Mesenchymal stem cell (in vitro differentiated cells and primary cell): ENCODE measurements at regions not wholly inside any gene's neighbourhood (a gene's known extent, or its start where the extent isn't known, plus 50 kb on each side); places are given as distances from the start of the nearest gene placed in this dataset.
"Not testable (repeated sequence)": the region's sequence is repeated elsewhere in the genome, so short reads cannot be mapped to it uniquely, and the experiment has no call there.

Experiments used
- DNase-seq: peaks from one replicate; pipeline ENCODE4 v3.0.0-alpha.2; 2013
- H2AFZ ChIP-seq: one replicate; pipeline ENCODE4 v1.6.1; 2013; ENCODE audit warnings: low read depth, mild to moderate bottlenecking, control low read depth, inconsistent platforms, low read length, moderate library complexity
- H2AK5ac ChIP-seq: 2 replicates; pipeline ENCODE4 v1.6.1; 2013; ENCODE audit warnings: low read length, moderate library complexity, mild to moderate bottlenecking, inconsistent platforms; ENCODE audit not compliant: severe bottlenecking
- H2BK120ac ChIP-seq: one replicate; pipeline ENCODE4 v1.6.1; 2013; ENCODE audit warnings: low read depth, mild to moderate bottlenecking, inconsistent platforms, low read length, moderate library complexity
- H2BK12ac ChIP-seq, 2 experiments: one replicate each; pipeline ENCODE4 v1.6.1; 2013; ENCODE audit warnings: inconsistent platforms in 2 of 2, low read length in 2 of 2, mild to moderate bottlenecking in 2 of 2, moderate library complexity in 2 of 2, control low read depth in 1 of 2
- H2BK15ac ChIP-seq: one replicate; pipeline ENCODE4 v1.6.1; 2013; ENCODE audit warnings: mild to moderate bottlenecking, low read depth, inconsistent platforms; ENCODE audit not compliant: poor library complexity, severe bottlenecking
- H2BK5ac ChIP-seq: 2 replicates; pipeline ENCODE4 v1.6.1; 2013; ENCODE audit warnings: low read depth, mild to moderate bottlenecking, low read length, control low read depth, inconsistent platforms; ENCODE audit not compliant: poor library complexity, severe bottlenecking
- H3K14ac ChIP-seq, 2 experiments: one replicate each; pipeline ENCODE4 v1.6.1; 2013; ENCODE audit warnings: inconsistent platforms in 2 of 2, low read length in 2 of 2, control low read depth in 1 of 2, mild to moderate bottlenecking in 1 of 2, moderate library complexity in 1 of 2
- H3K18ac ChIP-seq, 2 experiments: one replicate each; pipeline ENCODE4 v1.6.1; 2013; ENCODE audit warnings: inconsistent platforms in 2 of 2, low read length in 2 of 2, control low read depth in 1 of 2, low read depth in 1 of 2, mild to moderate bottlenecking in 1 of 2
- H3K23ac ChIP-seq, 2 experiments: one replicate each; pipeline ENCODE4 v1.6.1; 2013; ENCODE audit warnings: inconsistent platforms in 2 of 2, low read length in 2 of 2, mild to moderate bottlenecking in 2 of 2, moderate library complexity in 2 of 2, control low read depth in 1 of 2
- H3K27ac ChIP-seq: 2 replicates; pipeline ENCODE4 v1.5.1; 2013; ENCODE audit warnings: mild to moderate bottlenecking, moderate library complexity, low read length, control low read depth, inconsistent platforms; ENCODE audit not compliant: poor library complexity, severe bottlenecking
- H3K27me3 ChIP-seq, 2 experiments: 2 replicates each; pipeline versions ENCODE4 v1.6.1 to v1.7.0; 2013; ENCODE audit warnings: low read length in 2 of 2, mild to moderate bottlenecking in 2 of 2, moderate library complexity in 2 of 2, control low read depth in 1 of 2, inconsistent platforms in 1 of 2; ENCODE audit not compliant: control insufficient read depth in 1 of 2, insufficient read depth in 1 of 2
- H3K36me3 ChIP-seq, 2 experiments: 2 replicates each; pipeline versions ENCODE4 v1.6.1 to v1.7.0; 2013; ENCODE audit warnings: low read length in 2 of 2, control low read depth in 1 of 2, inconsistent platforms in 1 of 2, low read depth in 1 of 2, mild to moderate bottlenecking in 1 of 2; ENCODE audit not compliant: insufficient read depth in 2 of 2, control insufficient read depth in 1 of 2
- H3K4ac ChIP-seq, 2 experiments: one replicate each; pipeline ENCODE4 v1.6.1; 2013; ENCODE audit warnings: inconsistent platforms in 2 of 2, low read length in 2 of 2, mild to moderate bottlenecking in 2 of 2, moderate library complexity in 2 of 2, control low read depth in 1 of 2, low read depth in 1 of 2
- H3K4me1 ChIP-seq: 2 replicates; pipeline ENCODE4 v1.6.1; 2013; ENCODE audit warnings: low read depth, low read length, control low read depth; ENCODE audit not compliant: control insufficient read depth, insufficient read depth
- H3K4me2 ChIP-seq: 2 replicates; pipeline ENCODE4 v1.6.1; 2013; ENCODE audit warnings: low read length, mild to moderate bottlenecking, inconsistent platforms; ENCODE audit not compliant: poor library complexity, severe bottlenecking
- H3K4me3 ChIP-seq, 2 experiments: 2 replicates each; pipeline versions ENCODE4 v1.5.1 to v1.7.0; 2013; ENCODE audit warnings: low read length in 2 of 2, mild to moderate bottlenecking in 2 of 2, control low read depth in 1 of 2, low read depth in 1 of 2; ENCODE audit not compliant: insufficient read depth in 1 of 2
- H3K79me1 ChIP-seq: replicated peaks from 2 replicates; pipeline ENCODE4 v1.6.1; 2013; ENCODE audit warnings: mild to moderate bottlenecking, control low read depth, low read length, inconsistent platforms; ENCODE audit not compliant: poor library complexity, severe bottlenecking
- H3K9ac ChIP-seq: 2 replicates; pipeline ENCODE4 v1.7.0; 2013; ENCODE audit warnings: mild to moderate bottlenecking, low read length, moderate library complexity
- H3K9me3 ChIP-seq: 2 replicates; pipeline ENCODE4 v1.7.0; 2013; ENCODE audit warnings: mild to moderate bottlenecking, low read length; ENCODE audit not compliant: control insufficient read depth
- H4K8ac ChIP-seq: one replicate; pipeline ENCODE4 v1.6.1; 2013; ENCODE audit warnings: inconsistent platforms, mild to moderate bottlenecking, low read length, moderate library complexity
- H4K91ac ChIP-seq: one replicate; pipeline ENCODE4 v1.6.1; 2013; ENCODE audit warnings: mild to moderate bottlenecking, low read length, inconsistent platforms
- WGBS: methylation state at CpG from one replicate; pipeline ENCODE4 v1.1.7; 2013; ENCODE audit warnings: mixed read lengths; 5-methylcytosine and 5-hydroxymethylcytosine counted together

GRCh38 chr15:22559701-22560100, 101.0 kb downstream of the GOLGA6L22 start:
- not testable (repeated sequence) for H3K14ac ChIP-seq, H4K8ac ChIP-seq, H3K23ac ChIP-seq, H2BK12ac ChIP-seq, H3K4ac ChIP-seq, H2AFZ ChIP-seq, H3K9ac ChIP-seq, H2BK120ac ChIP-seq, H3K27me3 ChIP-seq, H3K4me3 ChIP-seq, H3K9me3 ChIP-seq, H3K4me2 ChIP-seq, H3K18ac ChIP-seq, H3K27ac ChIP-seq, H4K91ac ChIP-seq, DNase-seq, H3K36me3 ChIP-seq, H3K79me1 ChIP-seq, H3K4me1 ChIP-seq, H2BK5ac ChIP-seq, H2AK5ac ChIP-seq, H2BK15ac ChIP-seq
- WGBS, result 100% methylated on average over 3 of the region's 13 CpGs

- not testable (repeated sequence) for H2AFZ ChIP-seq, DNase-seq, H3K14ac ChIP-seq, H3K4me2 ChIP-seq, H4K8ac ChIP-seq, H3K36me3 ChIP-seq, H3K79me1 ChIP-seq, H3K23ac ChIP-seq, H2BK12ac ChIP-seq, H2BK5ac ChIP-seq, H3K18ac ChIP-seq, H3K4ac ChIP-seq, H3K27me3 ChIP-seq, H3K9me3 ChIP-seq, H2AK5ac ChIP-seq, H4K91ac ChIP-seq, H3K9ac ChIP-seq, H3K27ac ChIP-seq, H2BK15ac ChIP-seq, H3K4me3 ChIP-seq, H3K4me1 ChIP-seq, H2BK120ac ChIP-seq
- WGBS, result no CpG with 5 or more reads among the region's 10 CpGs
These were observed 103.0 kb downstream of the GOLGA6L22 start for GRCh38 chr15:22561716-22562115.

GRCh38 chr15:22566510-22566909, 107.8 kb downstream of the GOLGA6L22 start:
- not testable (repeated sequence) for H3K36me3 ChIP-seq, H3K18ac ChIP-seq, H2BK12ac ChIP-seq, H3K79me1 ChIP-seq, H3K4me1 ChIP-seq, H4K91ac ChIP-seq, H3K14ac ChIP-seq, H3K4me2 ChIP-seq, H3K4me3 ChIP-seq, H2BK120ac ChIP-seq, H3K23ac ChIP-seq, H2BK5ac ChIP-seq, H3K27ac ChIP-seq, H3K9me3 ChIP-seq, H3K9ac ChIP-seq, H2BK15ac ChIP-seq, DNase-seq, H2AK5ac ChIP-seq, H3K4ac ChIP-seq, H2AFZ ChIP-seq, H4K8ac ChIP-seq, H3K27me3 ChIP-seq
- no CpG with 5 or more reads among the region's 7 CpGs for WGBS

- H2AK5ac ChIP-seq, H2BK12ac ChIP-seq, H4K8ac ChIP-seq, H3K4me3 ChIP-seq, H3K18ac ChIP-seq, H3K27ac ChIP-seq, H2AFZ ChIP-seq, H3K4me2 ChIP-seq, H3K9me3 ChIP-seq, H2BK5ac ChIP-seq, DNase-seq, H2BK15ac ChIP-seq, H3K9ac ChIP-seq, H3K14ac ChIP-seq, H2BK120ac ChIP-seq, H4K91ac ChIP-seq, H3K23ac ChIP-seq, H3K27me3 ChIP-seq, H3K4me1 ChIP-seq, H3K4ac ChIP-seq, H3K79me1 ChIP-seq: not testable (repeated sequence)
- peaks cover 9 to 10% of the 10 kb centered on the region in 2 experiments for H3K36me3 ChIP-seq
- WGBS, result no CpG with 5 or more reads among the region's 11 CpGs
These were observed 110.8 kb downstream of the GOLGA6L22 start for GRCh38 chr15:22569486-22569885.
